Breast epithelium (tissue), 3 donors: ENCODE measurements at regions not wholly inside any gene's neighbourhood (a gene's known extent, or its start where the extent isn't known, plus 50 kb on each side); places are given as distances from the start of the nearest gene placed in this dataset.

ENCODE experiments used
- POLR2AphosphoS5 ChIP-seq, 3 donors: sonication (generic); formaldehyde crosslinking; IDR thresholded peaks; one replicate each; pipeline ENCODE4 v1.6.1; 2017; ENCODE audit warnings: antibody characterized with exemption in 3 of 3
- TF ChIP-seq, protein P1 (sequence below), 3 donors: fragments of 450-650 bp; IDR thresholded peaks; one replicate each; pipeline ENCODE4 v1.5.1; 2016 to 2017; ENCODE audit warnings: antibody characterized with exemption in 3 of 3, mild to moderate bottlenecking in 3 of 3, moderate library complexity in 3 of 3

DNA sequence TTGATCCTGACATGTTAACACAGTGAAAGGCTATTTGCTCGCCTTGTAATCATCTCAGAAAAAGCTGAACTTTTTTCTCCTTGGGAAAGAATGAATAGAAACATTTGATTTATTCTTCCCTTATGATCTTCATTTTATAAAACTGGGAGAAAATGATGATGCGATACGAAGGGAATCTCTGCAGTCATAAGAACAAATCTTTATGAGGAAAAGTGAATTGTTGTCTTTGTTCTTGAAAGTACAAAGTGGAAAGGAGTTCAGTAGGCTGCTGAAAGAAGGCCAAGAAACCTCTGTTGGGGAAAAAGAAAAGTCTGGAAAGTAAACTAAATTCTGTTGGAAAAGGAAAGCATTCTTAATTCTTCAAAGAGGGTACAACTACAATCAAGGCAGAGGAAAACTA, 248.8 kb downstream of the NSUN3 start:
- TF ChIP-seq, protein P1, sequence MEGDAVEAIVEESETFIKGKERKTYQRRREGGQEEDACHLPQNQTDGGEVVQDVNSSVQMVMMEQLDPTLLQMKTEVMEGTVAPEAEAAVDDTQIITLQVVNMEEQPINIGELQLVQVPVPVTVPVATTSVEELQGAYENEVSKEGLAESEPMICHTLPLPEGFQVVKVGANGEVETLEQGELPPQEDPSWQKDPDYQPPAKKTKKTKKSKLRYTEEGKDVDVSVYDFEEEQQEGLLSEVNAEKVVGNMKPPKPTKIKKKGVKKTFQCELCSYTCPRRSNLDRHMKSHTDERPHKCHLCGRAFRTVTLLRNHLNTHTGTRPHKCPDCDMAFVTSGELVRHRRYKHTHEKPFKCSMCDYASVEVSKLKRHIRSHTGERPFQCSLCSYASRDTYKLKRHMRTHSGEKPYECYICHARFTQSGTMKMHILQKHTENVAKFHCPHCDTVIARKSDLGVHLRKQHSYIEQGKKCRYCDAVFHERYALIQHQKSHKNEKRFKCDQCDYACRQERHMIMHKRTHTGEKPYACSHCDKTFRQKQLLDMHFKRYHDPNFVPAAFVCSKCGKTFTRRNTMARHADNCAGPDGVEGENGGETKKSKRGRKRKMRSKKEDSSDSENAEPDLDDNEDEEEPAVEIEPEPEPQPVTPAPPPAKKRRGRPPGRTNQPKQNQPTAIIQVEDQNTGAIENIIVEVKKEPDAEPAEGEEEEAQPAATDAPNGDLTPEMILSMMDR (IDR thresholded peaks at IDR 0.05): no peak
- TF ChIP-seq POLR2AphosphoS5 (IDR thresholded peaks at IDR 0.05): no peak
